Small intestine (tissue), 7 donors: ENCODE measurements at regions not wholly inside any gene's neighbourhood (a gene's known extent, or its start where the extent isn't known, plus 50 kb on each side); places are given as distances from the start of the nearest gene placed in this dataset.

Experiments
- DNase-seq, 2 donors: peaks; one replicate each; pipeline versions ENCODE4 v3.0.0 to v3.0.0-alpha.2; 2013
- FAIRE-seq: peaks from 2 replicates; lab custom pipeline; 2012; peaks lifted over from hg19 to GRCh38; lab: Jason Lieb, UNC
- H3K27ac ChIP-seq, 3 donors: one replicate each; pipeline ENCODE4 v1.5.1; 2013; ENCODE audit warnings: low read length in 2 of 3, mild to moderate bottlenecking in 2 of 3, control low read depth in 1 of 3, inconsistent platforms in 1 of 3, low read depth in 1 of 3, moderate library complexity in 1 of 3
- H3K27me3 ChIP-seq, 3 donors: one replicate each; pipeline ENCODE4 v1.6.1; 2013; ENCODE audit warnings: low read length in 3 of 3, inconsistent platforms in 1 of 3; ENCODE audit not compliant: control insufficient read depth in 3 of 3, insufficient read depth in 3 of 3
- H3K36me3 ChIP-seq, 3 donors: one replicate each; pipeline ENCODE4 v1.6.1; 2013; ENCODE audit warnings: low read length in 3 of 3, inconsistent platforms in 1 of 3, low read depth in 1 of 3, mild to moderate bottlenecking in 1 of 3, moderate library complexity in 1 of 3; ENCODE audit not compliant: control insufficient read depth in 3 of 3, insufficient read depth in 2 of 3
- H3K4me1 ChIP-seq, 3 donors: one replicate each; pipeline ENCODE4 v1.6.1; 2013; ENCODE audit warnings: low read length in 2 of 3, inconsistent platforms in 1 of 3, low read depth in 1 of 3, mild to moderate bottlenecking in 1 of 3, moderate library complexity in 1 of 3; ENCODE audit not compliant: control insufficient read depth in 3 of 3, insufficient read depth in 2 of 3
- H3K4me3 ChIP-seq, 3 donors: one replicate each; pipeline ENCODE4 v1.5.1; 2013; ENCODE audit warnings: low read length in 3 of 3, control low read depth in 1 of 3, inconsistent platforms in 1 of 3, low read depth in 1 of 3, mild to moderate bottlenecking in 1 of 3, moderate library complexity in 1 of 3
- H3K9me3 ChIP-seq, 2 donors: one replicate each; pipeline ENCODE4 v1.6.1; 2013; ENCODE audit warnings: low read depth in 1 of 2, low read length in 1 of 2; ENCODE audit not compliant: control insufficient read depth in 2 of 2, insufficient read depth in 1 of 2
- WGBS, 3 donors: extraction: QIAGEN DNeasy Blood & Tissue Kit; methylation state at CpG; one replicate each; pipeline ENCODE4 v1.1.7; 2013; 5-methylcytosine and 5-hydroxymethylcytosine counted together
- donor health status: healthy with polysubstance abuse.
- donor health status: control.
- donor health status: control.
- donor health status: Bipolar disorder and iron deficiency.
- donor health status: healthy.

- no peak for FAIRE-seq
- WGBS, 3 donors: 70 to 75% (median 74%) methylated on average over 2 of the region's 2 CpGs
- DNase-seq: no peak
- H3K9me3 ChIP-seq: peaks cover 0 to 2% of the 10 kb centered on the region in 2 donors
- no peaks in the 10 kb centered on the region for H3K4me1 ChIP-seq
- no peaks in the 10 kb centered on the region for H3K36me3 ChIP-seq
- H3K4me3 ChIP-seq: no peak overlapping the region
- peaks cover 0 to 6% (median 0%) of the 10 kb centered on the region in 3 donors for H3K27me3 ChIP-seq
- no peak overlapping the region for H3K27ac ChIP-seq
Observed at GRCh38 chr10:83927166-83927565, 212.1 kb upstream of the GHITM start.

GRCh38 chr10:83929399-83929798 is 209.9 kb upstream of the GHITM start:
- DNase-seq (no peak), FAIRE-seq (no peak)
- H3K36me3 ChIP-seq: no peaks in the 10 kb centered on the region
- peaks cover 0 to 3% (median 0%) of the 10 kb centered on the region in 3 donors for H3K27me3 ChIP-seq
- no peak overlapping the region for H3K4me3 ChIP-seq
- no peaks in the 10 kb centered on the region for H3K9me3 ChIP-seq
- H3K4me1 ChIP-seq: no peaks in the 10 kb centered on the region
- WGBS, 3 donors: 50 to 57% (median 52%) methylated on average over 3 of the region's 3 CpGs
- no peak overlapping the region for H3K27ac ChIP-seq

GRCh38 chr10:83931669-83932068 is 207.6 kb upstream of the GHITM start:
- Histone ChIP-seq H3K27me3 (peaks cover 0 to 3% (median 0%) of the 10 kb centered on the region in 3 donors), H3K9me3 (no peaks in the 10 kb centered on the region), H3K4me3 (no peak overlapping the region), H3K27ac (no peak overlapping the region), H3K36me3 (no peaks in the 10 kb centered on the region), H3K4me1 (no peaks in the 10 kb centered on the region)
- 78 to 84% (median 79%) methylated on average over 3 of the region's 3 CpGs for WGBS, 3 donors
- no peak for FAIRE-seq
- no peak for DNase-seq

GRCh38 chr10:83932245-83932644 is 207.1 kb upstream of the GHITM start:
- Histone ChIP-seq H3K27me3 (peaks cover 0 to 3% (median 0%) of the 10 kb centered on the region in 3 donors), H3K9me3 (no peaks in the 10 kb centered on the region), H3K4me3 (no peak overlapping the region), H3K36me3 (no peaks in the 10 kb centered on the region), H3K4me1 (no peaks in the 10 kb centered on the region), H3K27ac (no peak overlapping the region)
- 89 to 93% (median 92%) methylated on average over 2 of the region's 2 CpGs for WGBS, 3 donors
- no peak for FAIRE-seq
- DNase-seq: no peak

- Histone ChIP-seq H3K4me1 (no peaks in the 10 kb centered on the region), H3K27ac (no peak overlapping the region), H3K27me3 (peaks cover 0 to 6% (median 0%) of the 10 kb centered on the region in 3 donors), H3K4me3 (no peak overlapping the region), H3K36me3 (no peaks in the 10 kb centered on the region), H3K9me3 (no peaks in the 10 kb centered on the region)
- DNase-seq (no peak), FAIRE-seq (no peak)
- WGBS, 3 donors: 33 to 85% (median 47%) methylated on average over 3 of the region's 3 CpGs
Observed at GRCh38 chr10:83934062-83934461, 205.2 kb upstream of the GHITM start.

- Histone ChIP-seq H3K27ac (no peak overlapping the region), H3K27me3 (peaks cover 0 to 3% (median 0%) of the 10 kb centered on the region in 3 donors), H3K4me1 (no peaks in the 10 kb centered on the region), H3K36me3 (no peaks in the 10 kb centered on the region), H3K4me3 (no peak overlapping the region), H3K9me3 (no peaks in the 10 kb centered on the region)
- no peak for FAIRE-seq
- DNase-seq: no peak
- 66 to 73% (median 71%) methylated on average over 5 of the region's 5 CpGs for WGBS, 3 donors
Observed at GRCh38 chr10:83934641-83935338, 204.5 kb upstream of the GHITM start.

GRCh38 chr10:83935339-83935736 is 204.0 kb upstream of the GHITM start:
- no peaks in the 10 kb centered on the region for H3K9me3 ChIP-seq
- H3K27ac ChIP-seq: no peak overlapping the region
- DNase-seq (no peak), FAIRE-seq (no peak)
- H3K27me3 ChIP-seq: peaks cover 0 to 3% (median 0%) of the 10 kb centered on the region in 3 donors
- 78 to 88% (median 87%) methylated on average over 3 of the region's 3 CpGs for WGBS, 3 donors
- H3K4me1 ChIP-seq: no peaks in the 10 kb centered on the region
- H3K36me3 ChIP-seq: no peaks in the 10 kb centered on the region
- H3K4me3 ChIP-seq: no peak overlapping the region

- Histone ChIP-seq H3K27me3 (peaks cover 0 to 3% (median 0%) of the 10 kb centered on the region in 3 donors), H3K4me3 (no peak overlapping the region), H3K9me3 (no peaks in the 10 kb centered on the region), H3K4me1 (no peaks in the 10 kb centered on the region), H3K27ac (no peak overlapping the region), H3K36me3 (no peaks in the 10 kb centered on the region)
- 94 to 97% (median 95%) methylated on average over 5 of the region's 5 CpGs for WGBS, 3 donors
- DNase-seq: no peak
- no peak for FAIRE-seq
Observed at GRCh38 chr10:83935911-83936310, 203.4 kb upstream of the GHITM start.

- Histone ChIP-seq H3K4me3 (no peak overlapping the region), H3K27ac (no peak overlapping the region), H3K9me3 (no peaks in the 10 kb centered on the region), H3K27me3 (peaks cover 0 to 3% (median 0%) of the 10 kb centered on the region in 3 donors), H3K4me1 (no peaks in the 10 kb centered on the region), H3K36me3 (no peaks in the 10 kb centered on the region)
- no peak for FAIRE-seq
- WGBS, 3 donors: 40 to 72% (median 52%) methylated on average over 3 of the region's 3 CpGs
- no peak for DNase-seq
Observed at GRCh38 chr10:83937161-83937560, 202.1 kb upstream of the GHITM start.
